HG02885 (cell line): ENCODE measurements at regions not wholly inside any gene's neighbourhood (a gene's known extent, or its start where the extent isn't known, plus 50 kb on each side); places are given as distances from the start of the nearest gene placed in this dataset.
"Not testable (repeated sequence)": the region's sequence is repeated elsewhere in the genome, so short reads cannot be mapped to it uniquely, and the experiment has no call there.

Source experiments
- ATAC-seq: cut with Tn5 transposase; IDR thresholded peaks from one replicate; pipeline ENCODE4 v1.9.1; 2021; ENCODE audit warnings: mild to moderate bottlenecking; ENCODE audit not compliant: unreplicated experiment, poor library complexity

GRCh38 chr7:68185631-68186456 lies 1189.2 kb downstream of the TYW1 start:
- ATAC-seq, result no peak

GRCh38 chr7:68187532-68187931 lies 1190.9 kb downstream of the TYW1 start:
- no peak for ATAC-seq

- ATAC-seq, result no peak
These were observed 1196.3 kb downstream of the TYW1 start for GRCh38 chr7:68192941-68193340.

- ATAC-seq, result not testable (repeated sequence)
These were observed 1199.0 kb downstream of the TYW1 start for GRCh38 chr7:68195642-68196041.

GRCh38 chr7:68200051-68200670 lies 1203.5 kb downstream of the TYW1 start:
- no peak for ATAC-seq

- no peak for ATAC-seq
These were observed 1206.6 kb downstream of the TYW1 start for GRCh38 chr7:68203251-68203650.

GRCh38 chr7:68205826-68206225 lies 1209.2 kb downstream of the TYW1 start:
- no peak for ATAC-seq

GRCh38 chr7:68206946-68207485 lies 1210.4 kb downstream of the TYW1 start:
- no peak for ATAC-seq

GRCh38 chr7:68207676-68208075 lies 1211.0 kb downstream of the TYW1 start:
- no peak for ATAC-seq

GRCh38 chr7:68209486-68209885 lies 1212.9 kb downstream of the TYW1 start:
- no peak for ATAC-seq

GRCh38 chr7:68213838-68214237 lies 1217.2 kb downstream of the TYW1 start:
- no peak for ATAC-seq

GRCh38 chr7:68216051-68216450 lies 1219.4 kb downstream of the TYW1 start:
- ATAC-seq, result no peak

- no peak for ATAC-seq
These were observed 1220.8 kb downstream of the TYW1 start for GRCh38 chr7:68217426-68217825.

- ATAC-seq, result no peak
These were observed 1221.8 kb downstream of the TYW1 start for GRCh38 chr7:68218461-68218860.

- ATAC-seq, result no peak
These were observed 1225.7 kb downstream of the TYW1 start for GRCh38 chr7:68222311-68222710.

- no peak for ATAC-seq
These were observed 1227.6 kb downstream of the TYW1 start for GRCh38 chr7:68224041-68224741.

GRCh38 chr7:68231011-68231410 lies 1234.4 kb downstream of the TYW1 start:
- not testable (repeated sequence) for ATAC-seq

- no peak for ATAC-seq
These were observed 1239.3 kb downstream of the TYW1 start for GRCh38 chr7:68235937-68236336.

GRCh38 chr7:68238204-68238805 lies 1241.7 kb downstream of the TYW1 start:
- no peak for ATAC-seq

- no peak for ATAC-seq
These were observed 1246.5 kb downstream of the TYW1 start for GRCh38 chr7:68243128-68243527.

GRCh38 chr7:68244389-68244788 lies 1247.8 kb downstream of the TYW1 start:
- no peak for ATAC-seq
